ENCODE measurements at regions not wholly inside any gene's neighbourhood (a gene's known extent, or its start where the extent isn't known, plus 50 kb on each side); places are given as distances from the start of the nearest gene placed in this dataset.

DNA sequence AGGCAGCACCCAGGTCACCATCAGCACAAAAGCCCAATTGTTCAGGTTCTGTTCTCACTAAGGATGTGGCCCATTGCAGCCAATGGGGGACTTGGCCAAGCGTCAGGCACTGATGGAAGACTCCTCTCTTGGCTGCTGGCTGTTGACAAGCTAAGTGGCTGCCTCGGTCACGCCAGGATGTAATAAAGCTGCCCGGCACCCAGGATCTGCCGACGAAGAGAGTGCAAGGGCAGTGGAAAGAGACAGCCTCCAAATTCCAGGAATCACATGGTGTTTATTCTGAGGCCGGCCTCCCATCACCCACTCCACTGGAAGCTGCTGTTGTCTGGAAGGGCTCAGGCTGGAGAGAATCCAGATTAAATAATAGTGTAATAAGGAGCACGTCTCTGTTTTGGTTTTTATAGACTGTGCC lies 451.8 kb upstream of the TBX3 start:
- TF ChIP-seq CREB1 (IDR thresholded peaks at IDR 0.05; ENCODE audit: low read depth) (no peak), YY1 (IDR thresholded peaks at IDR 0.05; ENCODE audit: low read depth) (no peak), TEAD4 (IDR thresholded peaks at IDR 0.05) (no peak), TAF1 (IDR thresholded peaks at IDR 0.05; ENCODE audit: low read depth) (no peak), RAD21 (IDR thresholded peaks at IDR 0.05; ENCODE audit: low read depth) (no peak), FOXM1 (IDR thresholded peaks at IDR 0.05; ENCODE audit: borderline replicate concordance, low read depth) (no peak), EGR1 (IDR thresholded peaks at IDR 0.05) (no peak)
- TF ChIP-seq, protein P1, sequence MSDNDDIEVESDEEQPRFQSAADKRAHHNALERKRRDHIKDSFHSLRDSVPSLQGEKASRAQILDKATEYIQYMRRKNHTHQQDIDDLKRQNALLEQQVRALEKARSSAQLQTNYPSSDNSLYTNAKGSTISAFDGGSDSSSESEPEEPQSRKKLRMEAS (IDR thresholded peaks at IDR 0.05) = no peak
